Mesothelial cell of epicardium (in vitro differentiated cells): ENCODE measurements at regions not wholly inside any gene's neighbourhood (a gene's known extent, or its start where the extent isn't known, plus 50 kb on each side); places are given as distances from the start of the nearest gene placed in this dataset.

ENCODE experiments used
- DNase-seq, 2 experiments: peaks; one replicate each; pipeline ENCODE4 v3.0.0; 2021; ENCODE audit warnings: low spot score in 2 of 2; ENCODE audit not compliant: unreplicated experiment in 2 of 2
- H3K27ac Mint-ChIP-seq: 2 replicates; pipeline ENCODE4 v1.8.0; 2021; ENCODE audit warnings: mixed read lengths
- H3K27me3 Mint-ChIP-seq: 2 replicates; pipeline ENCODE4 v1.8.0; 2021; ENCODE audit warnings: low read depth, mixed read lengths
- H3K36me3 Mint-ChIP-seq: 2 replicates; pipeline ENCODE4 v1.8.0; 2021; ENCODE audit warnings: mixed read lengths
- H3K4me1 Mint-ChIP-seq: 2 replicates; pipeline ENCODE4 v1.8.0; 2021; ENCODE audit warnings: mixed read lengths
- H3K4me3 Mint-ChIP-seq: 2 replicates; pipeline ENCODE4 v1.8.0; 2021; ENCODE audit warnings: mild to moderate bottlenecking, moderate library complexity, mixed read lengths
- H3K9me3 Mint-ChIP-seq: 2 replicates; pipeline ENCODE4 v1.8.0; 2021; ENCODE audit warnings: mixed read lengths
- TF ChIP-seq, protein P1 (sequence below): fragments of 200-600 bp; sonication (generic); IDR thresholded peaks from one replicate; pipeline ENCODE4 v1.5.0; 2021; ENCODE audit warnings: antibody characterized with exemption; ENCODE audit not compliant: unreplicated experiment

DNA sequence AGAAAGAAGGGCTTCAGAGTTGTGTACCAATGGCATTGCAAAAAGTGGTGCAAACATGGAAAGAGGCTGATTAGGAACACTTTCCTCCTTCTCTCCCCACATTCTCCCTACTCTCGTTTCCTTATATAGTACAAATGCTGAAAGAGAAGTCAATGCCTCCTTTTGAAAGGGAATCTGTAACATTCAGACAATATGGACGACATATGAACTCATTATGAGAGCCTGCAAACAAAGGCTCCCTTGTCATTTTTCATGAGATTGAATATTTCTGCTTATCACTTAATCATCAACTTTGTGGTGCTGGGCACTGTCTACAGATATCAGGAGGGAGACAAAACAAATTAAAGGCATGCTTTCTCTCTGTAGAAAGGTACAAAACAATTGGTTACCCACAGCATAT lies 437.1 kb upstream of the PHF14 start:
- peaks cover 11% of the 10 kb centered on the region for H3K4me1 Mint-ChIP-seq
- DNase-seq: no peak
- H3K27ac Mint-ChIP-seq: no peak overlapping the region
- TF ChIP-seq, protein P1, sequence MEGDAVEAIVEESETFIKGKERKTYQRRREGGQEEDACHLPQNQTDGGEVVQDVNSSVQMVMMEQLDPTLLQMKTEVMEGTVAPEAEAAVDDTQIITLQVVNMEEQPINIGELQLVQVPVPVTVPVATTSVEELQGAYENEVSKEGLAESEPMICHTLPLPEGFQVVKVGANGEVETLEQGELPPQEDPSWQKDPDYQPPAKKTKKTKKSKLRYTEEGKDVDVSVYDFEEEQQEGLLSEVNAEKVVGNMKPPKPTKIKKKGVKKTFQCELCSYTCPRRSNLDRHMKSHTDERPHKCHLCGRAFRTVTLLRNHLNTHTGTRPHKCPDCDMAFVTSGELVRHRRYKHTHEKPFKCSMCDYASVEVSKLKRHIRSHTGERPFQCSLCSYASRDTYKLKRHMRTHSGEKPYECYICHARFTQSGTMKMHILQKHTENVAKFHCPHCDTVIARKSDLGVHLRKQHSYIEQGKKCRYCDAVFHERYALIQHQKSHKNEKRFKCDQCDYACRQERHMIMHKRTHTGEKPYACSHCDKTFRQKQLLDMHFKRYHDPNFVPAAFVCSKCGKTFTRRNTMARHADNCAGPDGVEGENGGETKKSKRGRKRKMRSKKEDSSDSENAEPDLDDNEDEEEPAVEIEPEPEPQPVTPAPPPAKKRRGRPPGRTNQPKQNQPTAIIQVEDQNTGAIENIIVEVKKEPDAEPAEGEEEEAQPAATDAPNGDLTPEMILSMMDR: no peak
- H3K9me3 Mint-ChIP-seq: peaks cover 23% of the 10 kb centered on the region
- no peaks in the 10 kb centered on the region for H3K27me3 Mint-ChIP-seq
- no peaks in the 10 kb centered on the region for H3K36me3 Mint-ChIP-seq
- no peak overlapping the region for H3K4me3 Mint-ChIP-seq

DNA sequence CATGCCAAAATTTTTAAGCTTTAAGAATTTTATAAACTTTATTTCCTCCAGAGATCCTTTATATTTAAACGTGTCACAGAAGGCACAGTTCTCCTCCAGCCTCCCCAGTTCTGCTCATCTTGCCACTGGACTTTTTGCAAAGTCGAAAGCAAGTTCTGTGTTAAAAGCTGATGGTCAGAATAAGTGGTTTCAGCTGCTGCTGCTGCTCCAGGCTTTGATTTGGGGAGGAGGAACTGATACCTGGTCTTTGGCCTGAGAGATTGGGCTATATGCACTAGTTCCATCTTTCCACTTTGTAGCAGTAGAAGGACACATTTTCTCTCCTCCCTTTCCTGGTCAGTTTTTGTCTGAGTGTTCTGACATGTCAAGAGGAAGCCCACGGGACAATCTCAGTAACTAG lies 435.9 kb upstream of the PHF14 start:
- DNase-seq: no peak
- peaks cover 11% of the 10 kb centered on the region for H3K4me1 Mint-ChIP-seq
- no peak overlapping the region for H3K4me3 Mint-ChIP-seq
- TF ChIP-seq, protein P1: no peak
- H3K27ac Mint-ChIP-seq: no peak overlapping the region
- no peaks in the 10 kb centered on the region for H3K27me3 Mint-ChIP-seq
- H3K9me3 Mint-ChIP-seq: peaks cover 12% of the 10 kb centered on the region
- no peaks in the 10 kb centered on the region for H3K36me3 Mint-ChIP-seq

DNA sequence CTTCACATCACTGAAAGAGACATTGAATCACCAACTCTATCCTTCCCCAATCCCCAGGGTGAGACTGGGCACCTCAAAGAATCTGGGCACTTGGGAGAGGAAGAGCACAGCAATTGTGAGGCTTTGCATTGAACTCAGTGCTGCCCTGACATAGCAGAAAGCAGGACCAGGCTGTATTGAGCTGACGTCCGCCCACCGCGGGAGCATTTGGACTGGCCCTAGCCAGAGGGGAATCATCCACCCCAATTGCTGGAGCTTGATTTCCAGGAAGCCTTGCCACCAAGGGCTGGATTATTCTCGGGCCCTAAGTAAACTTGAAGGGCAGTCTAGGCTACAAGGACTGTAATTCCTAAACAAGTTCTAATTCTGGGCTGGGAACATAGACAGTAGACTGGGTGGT lies 416.3 kb upstream of the PHF14 start:
- TF ChIP-seq, protein P1: no peak
- no peak overlapping the region for H3K4me3 Mint-ChIP-seq
- no peaks in the 10 kb centered on the region for H3K27me3 Mint-ChIP-seq
- H3K4me1 Mint-ChIP-seq: peaks cover 6% of the 10 kb centered on the region
- peaks cover 5% of the 10 kb centered on the region for H3K9me3 Mint-ChIP-seq
- DNase-seq: no peak
- no peak overlapping the region for H3K27ac Mint-ChIP-seq
- H3K36me3 Mint-ChIP-seq: no peaks in the 10 kb centered on the region

DNA sequence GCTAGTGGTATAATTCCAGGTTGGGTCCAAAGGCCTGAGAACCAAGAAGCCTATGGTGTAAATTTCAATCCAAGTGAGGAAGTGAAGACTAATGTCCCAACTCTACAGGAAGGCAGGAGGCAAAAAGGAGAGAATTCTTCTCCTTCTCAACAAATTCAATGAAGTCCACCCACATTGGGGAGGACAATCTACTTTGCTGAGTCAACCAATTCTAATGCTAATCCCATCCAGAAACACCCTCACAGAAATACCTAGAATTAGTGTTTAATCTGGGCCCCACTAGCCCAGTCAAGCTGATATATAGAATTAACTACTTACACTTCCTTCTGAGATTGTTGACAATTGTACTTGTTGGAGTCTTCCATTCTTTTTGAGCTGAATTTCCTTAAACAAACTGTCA lies 413.2 kb upstream of the PHF14 start:
- Mint-ChIP-seq H3K4me1 (peaks cover 6% of the 10 kb centered on the region), H3K27me3 (no peaks in the 10 kb centered on the region), H3K4me3 (no peak overlapping the region), H3K36me3 (no peaks in the 10 kb centered on the region), H3K9me3 (peaks cover 8% of the 10 kb centered on the region), H3K27ac (no peak overlapping the region)
- no peak for DNase-seq
- TF ChIP-seq, protein P1: no peak

DNA sequence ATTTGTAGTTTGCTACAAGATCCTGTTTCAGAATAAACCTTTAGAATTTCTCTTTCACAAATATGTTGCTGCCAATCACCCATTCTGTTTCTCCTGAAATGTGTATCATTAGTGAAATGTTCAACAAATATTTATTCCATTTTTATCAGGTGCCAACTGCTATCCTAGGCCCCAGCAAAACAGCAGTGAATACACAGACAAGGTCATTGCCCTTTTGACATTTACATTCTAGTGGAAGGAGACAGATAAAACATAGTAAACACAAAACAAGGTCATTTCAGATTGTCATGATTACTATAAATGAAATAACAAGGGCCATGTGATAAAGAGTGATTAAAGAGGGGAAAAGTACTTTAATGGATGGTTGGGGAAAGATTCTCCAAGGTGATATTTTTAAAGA lies 404.8 kb upstream of the PHF14 start:
- Mint-ChIP-seq H3K9me3 (peaks cover 13% of the 10 kb centered on the region), H3K4me1 (peaks cover 11% of the 10 kb centered on the region), H3K4me3 (no peak overlapping the region), H3K36me3 (peaks cover 5% of the 10 kb centered on the region), H3K27me3 (no peaks in the 10 kb centered on the region), H3K27ac (no peak overlapping the region)
- TF ChIP-seq, protein P1: no peak
- no peak for DNase-seq

DNA sequence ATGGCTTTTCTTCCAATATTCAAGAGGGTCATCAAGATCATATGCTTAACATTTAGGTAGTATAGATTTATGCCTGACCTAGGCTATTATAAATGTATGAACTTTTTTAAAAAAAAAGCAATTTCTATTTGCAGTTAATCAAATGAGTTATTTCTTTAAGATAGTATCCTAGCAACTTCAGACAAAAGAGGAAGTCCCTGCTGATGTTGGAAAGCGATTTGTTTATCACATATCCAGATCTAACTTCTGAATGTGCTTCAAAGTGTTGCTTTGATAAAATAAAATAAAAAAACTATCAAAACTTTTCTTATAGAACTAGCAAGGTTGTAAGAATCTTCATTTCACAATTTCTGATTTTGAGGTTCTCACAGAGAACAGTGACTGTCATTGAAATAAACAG lies 401.9 kb upstream of the PHF14 start:
- H3K9me3 Mint-ChIP-seq: no peaks in the 10 kb centered on the region
- TF ChIP-seq, protein P1: no peak
- no peak overlapping the region for H3K27ac Mint-ChIP-seq
- no peaks in the 10 kb centered on the region for H3K27me3 Mint-ChIP-seq
- H3K4me1 Mint-ChIP-seq: peaks cover 11% of the 10 kb centered on the region
- H3K4me3 Mint-ChIP-seq: no peak overlapping the region
- H3K36me3 Mint-ChIP-seq: no peaks in the 10 kb centered on the region
- DNase-seq: no peak
